ENCODE measurements at regions not wholly inside any gene's neighbourhood (a gene's known extent, or its start where the extent isn't known, plus 50 kb on each side); places are given as distances from the start of the nearest gene placed in this dataset.

DNA sequence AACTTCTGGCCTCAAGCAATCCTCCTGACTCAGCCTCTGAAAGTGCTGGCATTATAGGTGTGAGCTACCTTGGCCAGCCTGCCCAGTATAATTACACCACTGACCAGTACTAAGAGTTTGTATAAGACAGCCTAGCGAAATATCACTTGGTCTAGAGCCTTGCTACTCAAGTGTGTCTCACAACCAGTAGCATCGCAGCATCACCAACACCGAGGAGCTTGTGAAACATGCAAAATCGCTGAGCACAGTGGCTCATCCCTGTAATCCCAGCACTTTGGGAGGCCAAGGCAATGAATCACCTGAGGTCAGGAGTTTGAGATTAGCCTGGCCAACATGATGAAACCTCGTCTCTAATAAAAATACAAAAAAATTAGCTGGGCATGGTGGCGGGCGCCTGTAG is 102.0 kb upstream of the GATB start:
- TF ChIP-seq, protein P1, sequence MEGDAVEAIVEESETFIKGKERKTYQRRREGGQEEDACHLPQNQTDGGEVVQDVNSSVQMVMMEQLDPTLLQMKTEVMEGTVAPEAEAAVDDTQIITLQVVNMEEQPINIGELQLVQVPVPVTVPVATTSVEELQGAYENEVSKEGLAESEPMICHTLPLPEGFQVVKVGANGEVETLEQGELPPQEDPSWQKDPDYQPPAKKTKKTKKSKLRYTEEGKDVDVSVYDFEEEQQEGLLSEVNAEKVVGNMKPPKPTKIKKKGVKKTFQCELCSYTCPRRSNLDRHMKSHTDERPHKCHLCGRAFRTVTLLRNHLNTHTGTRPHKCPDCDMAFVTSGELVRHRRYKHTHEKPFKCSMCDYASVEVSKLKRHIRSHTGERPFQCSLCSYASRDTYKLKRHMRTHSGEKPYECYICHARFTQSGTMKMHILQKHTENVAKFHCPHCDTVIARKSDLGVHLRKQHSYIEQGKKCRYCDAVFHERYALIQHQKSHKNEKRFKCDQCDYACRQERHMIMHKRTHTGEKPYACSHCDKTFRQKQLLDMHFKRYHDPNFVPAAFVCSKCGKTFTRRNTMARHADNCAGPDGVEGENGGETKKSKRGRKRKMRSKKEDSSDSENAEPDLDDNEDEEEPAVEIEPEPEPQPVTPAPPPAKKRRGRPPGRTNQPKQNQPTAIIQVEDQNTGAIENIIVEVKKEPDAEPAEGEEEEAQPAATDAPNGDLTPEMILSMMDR (IDR thresholded peaks at IDR 0.05), result no peak
- Histone ChIP-seq H3K4me3 (no peak overlapping the region), H3K4me1 (ENCODE audit: low read depth) (no peaks in the 10 kb centered on the region), H3K36me3 (ENCODE audit: low read depth) (no peaks in the 10 kb centered on the region), H3K9me3 (no peaks in the 10 kb centered on the region)
- intact Hi-C loops (cut with DNase I, micrococcal nuclease), result no loop called here
- ATAC-seq (no peak), DNase-seq (no peak)

DNA sequence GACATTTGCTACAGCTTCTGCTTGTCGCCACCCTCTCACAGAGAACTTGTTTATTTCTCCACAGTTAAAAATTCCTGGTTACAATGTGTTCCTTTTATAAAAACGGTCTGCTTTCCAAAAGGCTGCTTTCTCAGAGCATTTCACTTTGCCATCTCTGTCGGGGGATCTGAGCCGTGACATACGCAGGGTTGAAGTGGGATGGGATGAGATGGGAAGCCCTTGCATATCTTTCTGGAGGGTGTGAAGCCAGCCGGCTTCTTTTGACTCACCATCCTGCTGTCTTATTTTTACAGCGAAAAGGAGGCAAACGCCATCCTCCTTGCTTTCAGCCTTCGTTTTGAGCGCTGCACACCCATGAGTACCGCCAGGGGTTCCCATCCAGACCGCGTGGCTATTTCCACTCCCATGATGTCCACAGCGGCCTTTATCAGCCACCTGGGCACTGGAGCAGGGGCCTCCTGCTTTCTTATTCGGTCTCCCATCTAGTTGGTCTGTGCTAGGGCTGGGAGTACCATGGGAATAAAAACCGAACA is 99.8 kb upstream of the GATB start:
- H3K36me3 ChIP-seq (ENCODE audit: low read depth), result no peaks in the 10 kb centered on the region
- H3K9me3 ChIP-seq, result no peaks in the 10 kb centered on the region
- H3K4me3 ChIP-seq, result no peak overlapping the region
- H3K4me1 ChIP-seq (ENCODE audit: low read depth), result no peaks in the 10 kb centered on the region
- DNase-seq (no peak), ATAC-seq (no peak)
- TF ChIP-seq, protein P1 (IDR thresholded peaks at IDR 0.05), result no peak
- intact Hi-C loops (cut with DNase I, micrococcal nuclease), result no loop called here

DNA sequence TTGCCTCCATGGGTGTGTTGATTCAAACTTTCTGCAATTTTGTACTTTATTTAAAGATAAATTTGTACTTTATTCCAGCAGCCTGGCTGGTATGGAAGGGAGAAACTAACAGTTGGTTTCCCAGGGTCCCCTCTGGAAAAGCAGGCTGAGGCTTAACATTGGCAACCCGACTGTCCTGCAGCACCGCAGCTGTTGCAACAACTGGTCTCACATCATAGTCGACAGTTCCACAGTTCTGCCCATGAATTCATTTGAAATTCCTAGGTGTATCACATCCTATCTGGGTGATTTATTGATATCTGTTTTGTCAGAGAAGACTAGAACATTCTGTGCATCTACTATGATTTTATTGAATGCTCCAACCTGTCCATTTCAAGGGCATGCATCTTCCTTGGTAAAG is 98.8 kb upstream of the GATB start:
- Histone ChIP-seq H3K9me3 (no peaks in the 10 kb centered on the region), H3K4me3 (no peak overlapping the region), H3K36me3 (ENCODE audit: low read depth) (no peaks in the 10 kb centered on the region), H3K4me1 (ENCODE audit: low read depth) (no peaks in the 10 kb centered on the region)
- TF ChIP-seq, protein P1 (IDR thresholded peaks at IDR 0.05), result no peak
- no peak for ATAC-seq
- DNase-seq, result no peak
- intact Hi-C loops (cut with DNase I, micrococcal nuclease), result no loop called here

DNA sequence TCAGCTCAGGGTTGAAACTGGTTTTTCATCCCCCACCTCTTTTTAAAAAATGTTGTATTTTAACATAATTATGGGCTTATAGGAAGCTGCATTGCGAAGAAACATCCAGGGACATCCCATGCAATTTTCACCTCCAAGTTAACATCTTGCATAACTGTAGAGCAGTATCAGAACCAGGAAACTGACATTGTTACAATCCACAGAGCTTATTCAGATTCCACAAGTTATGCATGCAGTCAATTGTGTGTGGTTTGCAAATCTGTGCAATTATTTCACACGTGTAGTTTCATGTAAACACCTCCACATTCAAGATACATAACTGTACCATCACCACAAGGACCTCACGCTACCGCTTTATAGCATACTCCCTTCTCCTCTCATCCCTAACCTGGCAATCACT is 97.5 kb upstream of the GATB start:
- ATAC-seq (no peak), DNase-seq (no peak)
- TF ChIP-seq, protein P1 (IDR thresholded peaks at IDR 0.05), result no peak
- no peaks in the 10 kb centered on the region for H3K4me1 ChIP-seq (ENCODE audit: low read depth)
- H3K36me3 ChIP-seq (ENCODE audit: low read depth), result no peaks in the 10 kb centered on the region
- no peak overlapping the region for H3K4me3 ChIP-seq
- H3K9me3 ChIP-seq, result no peaks in the 10 kb centered on the region
- intact Hi-C loops (cut with DNase I, micrococcal nuclease), result no loop called here

DNA sequence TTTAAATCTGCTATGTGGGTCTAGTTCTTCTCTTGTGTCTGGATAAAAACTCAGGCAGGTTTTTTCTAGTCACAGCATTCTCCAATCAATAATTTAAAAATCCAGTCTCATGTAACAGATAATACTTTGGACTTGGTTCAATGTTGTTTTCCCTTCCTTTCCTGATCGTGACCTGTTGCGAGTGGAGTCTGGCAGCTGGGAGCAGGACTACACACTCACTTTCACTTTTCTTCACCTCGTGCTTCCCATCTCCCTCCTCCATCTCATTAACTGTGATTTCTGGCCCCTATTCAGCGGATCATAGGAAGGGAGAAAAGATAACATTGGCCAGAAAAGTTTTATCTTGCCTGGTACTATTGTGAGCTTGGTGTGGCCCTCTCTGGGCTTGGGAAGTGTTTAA is 96.6 kb upstream of the GATB start:
- ATAC-seq (no peak), DNase-seq (no peak)
- intact Hi-C loops (cut with DNase I, micrococcal nuclease), result no loop called here
- H3K4me3 ChIP-seq, result no peak overlapping the region
- H3K4me1 ChIP-seq (ENCODE audit: low read depth), result no peaks in the 10 kb centered on the region
- no peaks in the 10 kb centered on the region for H3K9me3 ChIP-seq
- no peaks in the 10 kb centered on the region for H3K36me3 ChIP-seq (ENCODE audit: low read depth)
- TF ChIP-seq, protein P1 (IDR thresholded peaks at IDR 0.05), result no peak

DNA sequence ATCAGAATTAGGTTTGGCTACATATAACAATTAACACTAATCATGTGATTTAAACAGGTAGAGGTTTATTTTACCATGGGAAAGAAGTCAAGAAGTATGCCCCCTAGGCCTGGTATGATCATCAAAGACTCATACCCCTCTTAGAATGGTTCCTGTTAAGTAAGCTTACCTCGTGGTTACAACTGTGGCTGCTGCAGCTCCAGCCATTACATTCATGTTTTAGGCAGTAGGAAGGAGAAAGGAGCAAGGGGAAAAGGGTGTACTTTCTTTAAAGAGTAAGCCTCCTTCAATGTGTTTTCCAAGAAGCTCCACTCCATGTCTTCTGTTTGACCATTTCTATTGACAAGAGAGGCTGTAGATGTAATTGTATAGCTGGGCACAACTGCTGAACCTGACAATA is 94.9 kb upstream of the GATB start:
- intact Hi-C loops (cut with DNase I, micrococcal nuclease), result no loop called here
- Histone ChIP-seq H3K36me3 (ENCODE audit: low read depth) (no peaks in the 10 kb centered on the region), H3K4me3 (no peak overlapping the region), H3K9me3 (no peaks in the 10 kb centered on the region), H3K4me1 (ENCODE audit: low read depth) (no peaks in the 10 kb centered on the region)
- no peak for DNase-seq
- TF ChIP-seq, protein P1 (IDR thresholded peaks at IDR 0.05), result no peak
- no peak for ATAC-seq
